SK-MEL-5 (cell line): ENCODE measurements at regions not wholly inside any gene's neighbourhood (a gene's known extent, or its start where the extent isn't known, plus 50 kb on each side); places are given as distances from the start of the nearest gene placed in this dataset.

Experiments used
- DNase-seq: peaks from one replicate; pipeline ENCODE4 v3.0.0-alpha.2; 2016; ENCODE audit warnings: low read depth, low spot score
- in situ Hi-C: cut with HindIII; loops from 2 replicates; pipeline ENCODE4 v1.10.0; 2016; ENCODE audit warnings: low sequenced_read_pairs, high pct_unique_total_duplicates, low pct_unique_long_range_greater_than_20kb

DNA sequence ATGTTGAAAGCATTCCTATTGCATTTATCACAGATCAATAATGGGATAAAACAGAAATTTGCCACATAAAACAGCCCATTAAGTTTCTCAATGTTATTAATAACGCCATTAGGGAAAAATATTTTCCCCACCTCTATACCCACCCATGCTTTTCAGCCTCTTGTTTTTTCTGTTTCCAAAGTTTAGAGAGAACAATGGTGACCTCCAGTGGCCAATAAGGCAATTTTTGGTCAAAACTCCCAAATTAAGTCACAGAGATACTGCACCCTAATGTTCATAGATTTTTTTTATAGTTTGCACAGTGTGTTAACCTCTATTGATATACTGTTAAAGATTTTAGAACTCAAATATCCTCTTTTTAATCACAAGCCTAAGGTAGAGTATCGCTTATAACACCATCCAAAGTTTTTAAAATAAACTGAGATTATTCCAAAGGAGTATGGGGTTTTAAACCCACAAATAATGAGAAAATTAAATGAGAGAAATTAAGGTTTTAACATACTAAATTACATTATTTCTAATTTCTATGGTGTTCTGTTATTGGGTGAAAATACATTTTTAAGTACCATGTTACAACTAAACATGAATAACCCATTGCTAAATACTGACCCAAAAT is 184.7 kb upstream of the DCN start:
- in situ Hi-C loops = no loop called here
- peak; percentile 56 for DNase-seq

GRCh38 chr12:91364471-91365184 is 182.0 kb upstream of the DCN start:
- no peak for DNase-seq

GRCh38 chr12:91361864-91362263 is 179.2 kb upstream of the DCN start:
- in situ Hi-C loops = no loop called here
- peak; percentile 68 for DNase-seq

More at GRCh38 chr12:91364471-91365184, 182.0 kb upstream of the DCN start:
- in situ Hi-C loops = no loop called here

DNA sequence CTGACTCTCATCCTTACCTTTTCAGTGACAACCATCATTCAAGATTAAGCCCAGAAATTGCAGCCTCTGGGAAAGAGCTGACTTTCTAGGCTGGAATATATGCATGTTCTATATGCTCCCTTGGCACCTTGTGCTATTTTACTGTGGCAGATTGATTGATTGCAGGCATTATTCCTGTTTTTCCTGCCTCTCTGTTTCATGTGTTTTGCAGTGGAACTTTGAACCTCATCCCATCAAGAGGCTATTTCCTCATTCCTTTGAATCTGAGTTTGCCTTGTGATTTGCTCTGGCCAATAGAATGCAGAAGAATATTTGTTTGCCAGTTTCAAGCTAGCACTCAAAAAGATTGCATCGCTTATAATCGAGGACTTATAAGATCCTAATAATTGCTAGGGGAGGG is 174.8 kb upstream of the DCN start:
- in situ Hi-C loops = no loop called here
- no peak for DNase-seq

DNA sequence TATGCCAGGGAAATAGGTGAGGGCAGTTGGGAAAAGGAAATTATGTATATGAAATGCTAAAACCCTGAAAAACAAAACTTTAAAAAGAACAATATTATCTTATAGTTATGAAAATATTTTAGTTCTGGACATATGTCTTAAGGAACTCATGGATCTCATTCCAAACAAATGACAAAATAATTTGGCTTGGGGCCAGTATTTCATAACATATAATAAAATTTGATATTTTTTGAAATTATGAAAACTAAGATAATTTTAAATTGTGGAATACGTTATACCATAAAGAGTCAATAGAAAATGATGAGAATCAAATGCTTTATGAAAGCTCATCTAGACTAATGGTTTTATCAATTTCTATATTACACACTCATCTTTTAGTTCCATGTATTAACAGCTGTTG is 173.8 kb upstream of the DCN start:
- in situ Hi-C loops = no loop called here
- DNase-seq = no peak

- DNase-seq = peak; percentile 91
- in situ Hi-C loops = no loop called here
These were observed 172.8 kb upstream of the DCN start for GRCh38 chr12:91355150-91356006.

DNA sequence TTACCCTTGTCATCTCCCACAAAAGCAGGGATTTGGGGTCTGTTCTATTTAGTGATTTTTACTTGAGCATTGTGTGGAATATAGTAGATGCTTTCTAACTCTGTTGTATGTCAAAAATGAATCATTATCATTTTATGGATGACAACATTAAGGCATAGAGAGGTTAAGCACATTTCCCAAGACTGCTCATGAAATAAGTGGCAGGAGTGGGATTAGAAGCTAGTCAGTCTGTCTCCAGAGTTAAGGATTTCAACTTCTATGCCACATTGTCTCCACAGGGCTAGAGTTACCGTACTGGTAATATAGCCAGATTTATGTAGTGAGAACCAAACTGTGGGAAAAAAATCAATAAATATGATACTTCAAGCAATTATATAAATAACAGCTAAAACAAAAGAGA is 170.6 kb upstream of the DCN start:
- in situ Hi-C loops = no loop called here
- no peak for DNase-seq

DNA sequence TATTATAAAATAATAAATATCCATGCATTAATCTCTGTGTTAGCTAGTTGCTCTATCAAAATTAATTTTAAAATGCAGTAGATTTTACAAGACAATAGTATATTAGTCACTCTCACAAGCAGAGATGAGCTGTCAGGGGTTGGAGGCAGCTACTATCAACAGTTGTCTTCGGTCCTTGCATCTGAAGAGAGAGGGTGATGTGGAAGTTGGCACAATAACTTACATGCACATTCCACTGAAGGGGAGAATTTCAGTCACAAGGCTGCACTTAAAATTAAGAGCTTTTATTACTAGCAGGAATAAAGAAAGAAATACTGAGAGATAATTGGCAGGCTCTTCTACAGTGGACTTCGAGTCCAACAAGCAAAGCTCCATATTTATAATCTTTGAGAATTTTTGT is 166.9 kb upstream of the DCN start:
- in situ Hi-C loops = no loop called here
- no peak for DNase-seq

- in situ Hi-C loops = no loop called here
- DNase-seq = no peak
These were observed 165.0 kb upstream of the DCN start for GRCh38 chr12:91347481-91348214.

- in situ Hi-C loops = no loop called here
- no peak for DNase-seq
These were observed 164.2 kb upstream of the DCN start for GRCh38 chr12:91346827-91347226.

DNA sequence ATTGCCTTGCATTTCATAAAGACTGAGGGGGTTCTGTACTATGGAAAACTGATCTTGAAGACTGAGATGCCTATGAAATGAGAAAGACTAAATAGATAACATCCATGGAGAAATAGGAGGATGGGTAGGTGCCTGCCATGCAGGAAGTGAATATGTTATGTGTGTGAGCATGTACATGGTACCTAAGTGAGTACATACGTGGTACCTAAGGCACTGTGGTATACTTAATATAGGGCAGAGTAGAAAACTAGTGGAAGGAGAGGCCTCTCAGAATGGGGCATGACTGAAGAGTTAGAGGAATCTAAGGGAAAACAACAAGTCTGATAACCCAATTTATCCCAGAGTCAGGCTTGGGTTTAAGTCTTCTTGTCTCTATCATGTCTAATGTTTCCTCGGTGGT is 161.8 kb upstream of the DCN start:
- in situ Hi-C loops = no loop called here
- DNase-seq = no peak

- in situ Hi-C loops = no loop called here
- no peak for DNase-seq
These were observed 160.4 kb upstream of the DCN start for GRCh38 chr12:91343010-91343409.

- in situ Hi-C loops = no loop called here
- no peak for DNase-seq
These were observed 156.5 kb upstream of the DCN start for GRCh38 chr12:91339106-91339505.

DNA sequence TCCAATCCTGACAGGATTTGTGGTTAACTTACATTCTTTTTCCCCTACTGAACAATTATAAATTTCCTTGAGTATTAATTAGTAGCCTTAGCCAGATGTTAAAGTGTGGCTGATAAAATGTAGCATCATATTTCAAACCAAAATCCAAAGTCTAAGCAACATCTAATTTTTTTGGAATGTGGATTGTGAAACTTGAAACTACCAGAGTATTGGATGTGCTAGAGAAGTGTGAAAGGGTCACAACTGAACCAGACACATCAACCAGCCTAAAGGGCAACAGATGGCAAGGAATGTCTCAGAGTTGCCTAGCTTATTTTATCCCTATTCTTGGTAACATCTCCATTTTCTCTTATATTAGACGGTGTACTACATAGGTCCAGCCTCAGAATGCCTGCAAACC is 153.1 kb upstream of the DCN start:
- DNase-seq = no peak
- in situ Hi-C loops = no loop called here

DNA sequence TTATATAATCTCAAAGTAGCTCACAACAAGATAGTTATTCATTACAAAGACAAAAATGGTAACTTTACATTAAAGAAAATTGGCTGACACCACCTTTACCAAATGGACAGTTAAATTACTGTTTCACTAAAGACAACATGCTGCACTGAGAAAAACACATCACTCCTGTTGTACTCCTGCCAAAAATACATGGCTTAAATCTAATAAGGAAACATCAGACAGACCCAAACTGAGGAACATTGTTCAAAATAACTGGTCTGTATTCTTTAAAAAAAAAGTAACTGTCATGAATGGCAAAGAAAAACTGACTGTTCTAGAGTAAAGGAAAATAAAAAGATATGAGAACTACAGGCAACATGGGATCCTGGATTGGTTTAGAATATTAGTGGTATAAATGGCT is 151.3 kb upstream of the DCN start:
- peak; percentile 65 for DNase-seq
- in situ Hi-C loops = no loop called here

DNA sequence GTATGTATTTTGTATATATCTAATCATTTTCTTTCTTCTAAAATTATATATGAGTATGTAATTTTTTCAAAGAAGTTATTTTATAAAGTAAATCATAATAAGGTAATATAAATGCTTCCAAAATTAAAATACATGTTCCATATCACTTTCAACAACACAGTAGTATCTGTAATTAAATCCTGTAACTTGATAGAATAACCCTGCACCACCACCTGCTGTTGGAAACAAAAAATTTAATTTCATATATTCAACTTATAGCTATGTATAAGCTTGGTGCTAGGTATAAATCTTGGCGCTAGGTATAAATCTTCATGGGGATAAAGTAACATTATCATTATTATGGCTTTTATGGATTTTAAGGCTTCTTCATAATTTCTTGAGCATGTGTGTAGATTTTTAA is 149.7 kb upstream of the DCN start:
- in situ Hi-C loops = no loop called here
- DNase-seq = peak; percentile 40

- in situ Hi-C loops = no loop called here
- no peak for DNase-seq
These were observed 148.8 kb upstream of the DCN start for GRCh38 chr12:91331371-91331770.

GRCh38 chr12:91328451-91328850 is 145.8 kb upstream of the DCN start:
- in situ Hi-C loops = no loop called here
- DNase-seq = no peak
